GM20431 (cell line): ENCODE measurements at regions not wholly inside any gene's neighbourhood (a gene's known extent, or its start where the extent isn't known, plus 50 kb on each side); places are given as distances from the start of the nearest gene placed in this dataset.

ENCODE experiments used
- in situ Hi-C: fragments of 300-500 bp; cut with MseI, MboI; formaldehyde crosslinking; loops from one replicate; pipeline ENCODE4 v1.15.0; 2020; ENCODE audit warnings: low sequenced_read_pairs; ENCODE audit not compliant: unreplicated experiment

GRCh38 chr6:766625-767024, 73.7 kb upstream of the EXOC2 start:
- in situ Hi-C loops: no loop called here

DNA sequence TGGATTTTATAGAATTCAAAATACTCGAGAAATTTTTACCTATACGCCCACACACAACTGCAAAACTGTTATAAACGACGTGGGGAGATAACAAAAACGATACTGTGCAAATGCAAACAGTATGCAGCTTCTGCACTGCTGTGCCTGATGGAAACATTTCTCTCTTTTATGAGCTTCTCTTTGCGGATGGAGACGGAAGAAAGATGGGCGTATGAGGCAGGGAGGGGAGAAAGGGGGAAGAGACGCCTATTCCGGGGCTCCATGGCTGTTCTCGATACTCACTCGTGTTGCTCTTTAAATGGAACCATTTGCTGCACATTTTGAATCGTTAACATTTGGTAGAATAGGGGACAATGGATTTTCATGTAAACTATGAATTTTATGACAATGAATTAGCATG, 69.1 kb upstream of the EXOC2 start:
- in situ Hi-C loops: no loop called here

GRCh38 chr6:760982-761955, 68.3 kb upstream of the EXOC2 start:
- in situ Hi-C loops: no loop called here

GRCh38 chr6:759729-760128, 66.8 kb upstream of the EXOC2 start:
- in situ Hi-C loops: no loop called here

GRCh38 chr6:756224-756623, 63.3 kb upstream of the EXOC2 start:
- in situ Hi-C loops: no loop called here

DNA sequence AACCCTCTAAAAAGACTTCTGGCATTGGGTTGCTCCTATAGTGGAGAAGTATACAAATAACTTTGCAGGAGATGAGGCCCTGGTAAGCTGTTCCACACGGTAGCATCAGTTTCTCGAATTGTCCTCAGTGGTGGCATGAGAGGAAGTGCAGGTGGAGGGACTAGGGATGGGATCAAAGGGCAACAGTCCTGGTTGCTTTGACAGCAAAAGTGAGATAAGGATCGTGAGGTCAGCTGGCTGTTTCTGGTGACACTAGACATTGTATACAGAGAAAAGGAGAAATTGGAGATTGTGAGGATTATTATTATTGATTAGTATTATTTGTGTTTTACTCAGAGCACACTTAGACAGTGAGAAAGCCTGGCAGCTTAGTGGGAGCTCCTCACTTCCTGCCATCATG, 61.3 kb upstream of the EXOC2 start:
- in situ Hi-C loops: no loop called here

GRCh38 chr6:753486-753885, 60.5 kb upstream of the EXOC2 start:
- in situ Hi-C loops: no loop called here

DNA sequence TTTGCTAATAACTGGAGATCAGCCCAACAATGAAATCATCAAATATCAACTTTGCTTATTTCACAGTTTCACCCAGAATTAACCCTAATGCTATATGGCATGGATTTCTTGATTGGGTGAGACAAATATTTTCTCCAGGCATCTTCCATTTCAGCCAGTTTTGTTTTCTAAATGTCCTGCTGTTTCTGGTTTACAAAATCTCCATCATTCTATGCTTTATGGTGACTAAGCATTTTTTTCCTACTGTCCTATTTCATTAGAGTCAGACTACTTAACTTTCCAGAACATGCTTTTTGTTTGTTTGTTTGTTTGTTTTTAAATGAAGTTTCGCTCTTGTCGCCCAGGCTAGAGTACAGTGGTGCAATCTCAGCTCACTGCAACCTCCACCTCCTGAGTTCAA, 59.5 kb upstream of the EXOC2 start:
- in situ Hi-C loops: no loop called here

- in situ Hi-C loops: no loop called here
Observed at GRCh38 chr6:751765-752164, 58.8 kb upstream of the EXOC2 start.

DNA sequence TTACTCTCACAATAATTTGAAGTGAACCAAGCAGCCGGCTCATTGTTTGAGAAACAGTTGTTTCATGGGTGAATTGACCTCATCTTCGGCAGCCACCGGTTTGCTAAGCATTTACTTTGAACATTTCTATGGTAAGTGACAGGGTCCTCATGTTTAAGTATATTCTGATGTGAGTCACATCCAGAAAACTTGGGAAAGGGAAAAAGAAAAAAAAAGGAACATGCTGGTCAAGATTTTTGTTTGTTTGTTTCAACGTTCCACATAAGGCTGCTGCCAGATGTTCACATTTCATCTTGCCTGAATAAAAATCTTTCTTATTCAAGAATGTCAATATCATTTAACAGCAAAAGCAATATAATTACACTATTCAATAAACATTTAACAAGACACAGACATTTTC, 55.0 kb upstream of the EXOC2 start:
- in situ Hi-C loops: no loop called here

DNA sequence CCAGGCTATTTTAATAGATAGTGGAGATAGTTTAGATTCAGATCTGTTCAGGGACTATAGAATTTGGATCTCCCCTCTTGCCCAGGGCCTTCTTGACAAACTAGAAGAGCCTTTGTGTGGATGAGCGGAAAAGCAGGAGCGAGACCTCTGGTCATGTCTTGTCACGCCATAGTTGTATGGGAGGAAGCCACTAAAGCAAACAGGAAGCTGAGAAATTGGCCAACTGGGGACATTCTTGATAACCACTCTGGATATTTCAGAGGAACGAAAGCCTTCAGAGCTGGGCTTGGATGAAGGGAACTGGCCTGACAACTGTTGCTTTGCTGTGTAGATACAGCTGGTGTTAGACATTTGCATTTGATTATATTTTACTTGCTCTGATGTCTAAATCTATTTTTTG, 54.1 kb upstream of the EXOC2 start:
- in situ Hi-C loops: no loop called here

- in situ Hi-C loops: no loop called here
Observed at GRCh38 chr6:744666-745353, 51.9 kb upstream of the EXOC2 start.

GRCh38 chr6:743320-744096, 50.6 kb upstream of the EXOC2 start:
- in situ Hi-C loops: no loop called here
